Esophagus squamous epithelium (tissue), 5 donors: ENCODE measurements at regions not wholly inside any gene's neighbourhood (a gene's known extent, or its start where the extent isn't known, plus 50 kb on each side); places are given as distances from the start of the nearest gene placed in this dataset.

Source experiments
- DNase-seq: peaks from one replicate; lab custom pipeline; 2025; lab: John Stamatoyannopoulos, UW
- H3K27ac ChIP-seq, 4 donors: fragments of 200-600 bp; sonication (generic); one replicate each; pipeline ENCODE4 v1.5.1; 2016 to 2019; ENCODE audit warnings: mild to moderate bottlenecking in 1 of 4
- H3K27me3 ChIP-seq, 4 donors: fragments of 200-600 bp; sonication (generic); 1 replicate in 3 of 4; 2 replicates in 1 of 4; pipeline versions ENCODE4 v1.5.1 to v1.6.0; 2017 to 2021; ENCODE audit warnings: antibody characterized with exemption in 1 of 4
- H3K36me3 ChIP-seq, 3 donors: fragments of 200-600 bp; sonication (generic); one replicate each; pipeline ENCODE4 v1.5.1; 2016 to 2019
- H3K4me1 ChIP-seq, 3 donors: fragments of 200-600 bp; sonication (generic); one replicate each; pipeline ENCODE4 v1.5.1; 2017 to 2019
- H3K4me3 ChIP-seq, 4 donors: fragments of 200-600 bp; sonication (generic); 1 replicate in 3 of 4; 2 replicates in 1 of 4; pipeline ENCODE4 v1.5.1; 2016 to 2019; ENCODE audit warnings: mild to moderate bottlenecking in 2 of 4, moderate library complexity in 1 of 4
- H3K9me3 ChIP-seq, 3 donors: fragments of 200-600 bp; sonication (generic); one replicate each; pipeline ENCODE4 v1.5.1; 2016 to 2019
- CTCF ChIP-seq, 6 experiments: fragments of 450-650 bp in 4 of 6; fragments of 200-600 bp in 2 of 6; sonication (generic) in 2 of 6; IDR thresholded peaks; one replicate each; pipeline ENCODE4 v1.5.1; 2016 to 2019; ENCODE audit warnings: antibody characterized with exemption in 6 of 6, mild to moderate bottlenecking in 4 of 6, moderate library complexity in 4 of 6
- POLR2A ChIP-seq, 4 donors: fragments of 450-650 bp; IDR thresholded peaks; one replicate each; pipeline ENCODE4 v1.6.1; 2017; ENCODE audit warnings: antibody characterized with exemption in 4 of 4, mild to moderate bottlenecking in 4 of 4, moderate library complexity in 3 of 4
- WGBS, 2 donors: methylation state at CpG; one replicate each; pipeline ENCODE4 v1.1.5; 2018; 5-methylcytosine and 5-hydroxymethylcytosine counted together
- intact Hi-C: fragments of 100-400 bp; cut with DNase I; formaldehyde crosslinking; loops from one replicate; pipeline ENCODE4 v1.15.0; 2022
- donor health status: DM: yes; HTN: yes; CAD: no.

GRCh38 chr6:9532621-9533557 lies 882.0 kb downstream of the TFAP2A start:
- intact Hi-C loops = no loop called here
- Histone ChIP-seq H3K27me3 (no peaks in the 10 kb centered on the region), H3K9me3 (no peaks in the 10 kb centered on the region), H3K4me3 (no peak overlapping the region), H3K36me3 (no peaks in the 10 kb centered on the region), H3K4me1 (no peaks in the 10 kb centered on the region), H3K27ac (no peak overlapping the region)
- DNase-seq = no peak
- 59 to 66% methylated on average over 3 of the region's 3 CpGs for whole genome bisulfite sequencing, 2 donors
- TF ChIP-seq POLR2A (IDR thresholded peaks at IDR 0.05) (no peak), CTCF (IDR thresholded peaks at IDR 0.05) (no peak)

GRCh38 chr6:9527679-9528286 lies 887.1 kb downstream of the TFAP2A start:
- intact Hi-C loops = no loop called here
- H3K27me3 ChIP-seq = no peaks in the 10 kb centered on the region
- no peak overlapping the region for H3K4me3 ChIP-seq
- H3K9me3 ChIP-seq = no peaks in the 10 kb centered on the region
- no peaks in the 10 kb centered on the region for H3K4me1 ChIP-seq
- DNase-seq = no peak
- H3K36me3 ChIP-seq = no peaks in the 10 kb centered on the region
- TF ChIP-seq CTCF (IDR thresholded peaks at IDR 0.05) (no peak), POLR2A (IDR thresholded peaks at IDR 0.05) (no peak)
- no peak overlapping the region for H3K27ac ChIP-seq
- WGBS, 2 donors = 31 to 34% methylated on average over 4 of the region's 4 CpGs

- no peak for DNase-seq
- peaks cover 0 to 5% (median 0%) of the 10 kb centered on the region in 3 donors for H3K4me1 ChIP-seq
- no peaks in the 10 kb centered on the region for H3K9me3 ChIP-seq
- H3K36me3 ChIP-seq = no peaks in the 10 kb centered on the region
- H3K4me3 ChIP-seq = no peak overlapping the region
- TF ChIP-seq CTCF (IDR thresholded peaks at IDR 0.05) (no peak), POLR2A (IDR thresholded peaks at IDR 0.05) (no peak)
- H3K27ac ChIP-seq = no peak overlapping the region
- intact Hi-C loops = no loop called here
- H3K27me3 ChIP-seq = no peaks in the 10 kb centered on the region
These were observed 891.4 kb downstream of the TFAP2A start for GRCh38 chr6:9523462-9523861.

- Histone ChIP-seq H3K27me3 (no peaks in the 10 kb centered on the region), H3K4me3 (no peak overlapping the region), H3K36me3 (no peaks in the 10 kb centered on the region), H3K4me1 (peaks cover 0 to 13% (median 0%) of the 10 kb centered on the region in 3 donors), H3K27ac (no peak overlapping the region), H3K9me3 (no peaks in the 10 kb centered on the region)
- WGBS, 2 donors = 53 to 63% methylated on average over 3 of the region's 3 CpGs
- DNase-seq = no peak
- intact Hi-C loops = no loop called here
- no peak for TF ChIP-seq CTCF (IDR thresholded peaks at IDR 0.05)
These were observed 892.8 kb downstream of the TFAP2A start for GRCh38 chr6:9522101-9522500.

- Histone ChIP-seq H3K36me3 (no peaks in the 10 kb centered on the region), H3K4me1 (peaks cover 0 to 21% (median 1%) of the 10 kb centered on the region in 3 donors), H3K27ac (no peak overlapping the region), H3K9me3 (no peaks in the 10 kb centered on the region), H3K27me3 (no peaks in the 10 kb centered on the region), H3K4me3 (no peak overlapping the region)
- intact Hi-C loops = no loop called here
- TF ChIP-seq POLR2A (IDR thresholded peaks at IDR 0.05) = no peak
- no peak for TF ChIP-seq CTCF (IDR thresholded peaks at IDR 0.05)
- WGBS, 2 donors = 45 to 56% methylated on average over 3 of the region's 3 CpGs
- no peak for DNase-seq
These were observed 893.7 kb downstream of the TFAP2A start for GRCh38 chr6:9521152-9521530.
